GM20000 (cell line): ENCODE measurements at regions not wholly inside any gene's neighbourhood (a gene's known extent, or its start where the extent isn't known, plus 50 kb on each side); places are given as distances from the start of the nearest gene placed in this dataset.
"Not testable (repeated sequence)": the region's sequence is repeated elsewhere in the genome, so short reads cannot be mapped to it uniquely, and the experiment has no call there.

ENCODE experiments used
- DNase-seq: peaks from one replicate; pipeline ENCODE4 v3.0.0; 2012; ENCODE audit warnings: low spot score
- CTCF ChIP-seq: IDR thresholded peaks from 2 replicates; pipeline ENCODE4 v1.5.1; 2012; ENCODE audit warnings: mild to moderate bottlenecking, control low read depth; ENCODE audit errors: extremely low read depth, missing control alignments

GRCh38 chr3:189003410-189003809, 168.4 kb upstream of the TPRG1 start:
- no peak for DNase-seq
- TF ChIP-seq CTCF: no peak

GRCh38 chr3:189013224-189013888, 158.4 kb upstream of the TPRG1 start:
- no peak for TF ChIP-seq CTCF
- DNase-seq: no peak

- DNase-seq: no peak
- no peak for TF ChIP-seq CTCF
Observed at GRCh38 chr3:189014526-189014925, 157.2 kb upstream of the TPRG1 start.

- not testable (repeated sequence) for DNase-seq
Observed at GRCh38 chr3:189022576-189023466, 148.9 kb upstream of the TPRG1 start.

GRCh38 chr3:189025866-189026265, 145.9 kb upstream of the TPRG1 start:
- DNase-seq: no peak

GRCh38 chr3:189027626-189028155, 144.1 kb upstream of the TPRG1 start:
- TF ChIP-seq CTCF: no peak
- DNase-seq: no peak

More at GRCh38 chr3:189025866-189026265, 145.9 kb upstream of the TPRG1 start:
- TF ChIP-seq CTCF: no peak

- DNase-seq: no peak
- TF ChIP-seq CTCF: no peak
Observed at GRCh38 chr3:189038773-189039745, 132.7 kb upstream of the TPRG1 start.
